WTC11 (cell line): ENCODE measurements at regions not wholly inside any gene's neighbourhood (a gene's known extent, or its start where the extent isn't known, plus 50 kb on each side); places are given as distances from the start of the nearest gene placed in this dataset.

Experiments used
- ATAC-seq: fragments of 200-7000 bp; cut with Tn5 transposase; 2 replicates; pipeline ENCODE4 v1.10.0; 2021; ENCODE audit warnings: mild to moderate bottlenecking, moderate library complexity
- CTCF ChIA-PET: fragments of 300-600 bp; sonication (Branson Sonifier 250); formaldehyde crosslinking; loops from one replicate; lab custom pipeline; 2021; ENCODE audit warnings: antibody characterized with exemption; lab: Charles Lee
- POLR2A ChIA-PET: fragments of 350-600 bp; sonication (Branson Sonifier 250); formaldehyde crosslinking; loops from one replicate; lab custom pipeline; 2021; ENCODE audit warnings: antibody characterized with exemption; lab: Charles Lee
- DNase-seq: peaks from one replicate; pipeline ENCODE4 v3.0.0; 2021; ENCODE audit warnings: low spot score
- H3K27ac Mint-ChIP-seq: 2 replicates; pipeline ENCODE4 v1.8.0; 2021; ENCODE audit warnings: mixed read lengths
- H3K27me3 Mint-ChIP-seq: 2 replicates; pipeline ENCODE4 v1.8.0; 2021; ENCODE audit warnings: low read depth, mild to moderate bottlenecking, moderate library complexity, mixed read lengths
- H3K36me3 Mint-ChIP-seq: 2 replicates; pipeline ENCODE4 v1.8.0; 2021; ENCODE audit warnings: mixed read lengths
- H3K4me1 Mint-ChIP-seq: 2 replicates; pipeline ENCODE4 v1.8.0; 2022; ENCODE audit warnings: mixed read lengths
- H3K4me3 Mint-ChIP-seq: 2 replicates; pipeline ENCODE4 v1.8.0; 2021; ENCODE audit warnings: mild to moderate bottlenecking, moderate library complexity, mixed read lengths
- H3K9me3 Mint-ChIP-seq: 2 replicates; pipeline ENCODE4 v1.8.0; 2021; ENCODE audit warnings: mixed read lengths
- ATF1 ChIP-seq: sonication (generic); formaldehyde crosslinking; IDR thresholded peaks from 2 replicates; pipeline ENCODE4 v1.8.1; 2023; ENCODE audit warnings: mild to moderate bottlenecking, moderate library complexity, missing genetic modification reagents
- ATF2 ChIP-seq: sonication (generic); formaldehyde crosslinking; IDR thresholded peaks from 2 replicates; pipeline ENCODE4 v1.8.1; 2022; ENCODE audit warnings: low read depth, missing genetic modification reagents, borderline replicate concordance
- CBFB ChIP-seq: sonication (generic); formaldehyde crosslinking; IDR thresholded peaks from 2 replicates; pipeline ENCODE4 v1.8.1; 2022; ENCODE audit warnings: mild to moderate bottlenecking, low read depth, missing genetic modification reagents
- CREB1 ChIP-seq: sonication (generic); formaldehyde crosslinking; IDR thresholded peaks from 2 replicates; pipeline ENCODE4 v1.8.0; 2023; ENCODE audit warnings: mild to moderate bottlenecking, missing genetic modification reagents
- CREM ChIP-seq: sonication (generic); formaldehyde crosslinking; IDR thresholded peaks from 2 replicates; pipeline ENCODE4 v1.8.1; 2022; ENCODE audit warnings: mild to moderate bottlenecking, missing genetic modification reagents, moderate library complexity
- EMX1 ChIP-seq: fragments of 250-450 bp; sonication (Bioruptor Pico); IDR thresholded peaks from 2 replicates; pipeline ENCODE4 v1.8.0; 2021; ENCODE audit warnings: mild to moderate bottlenecking
- ESRRA ChIP-seq: sonication (generic); formaldehyde crosslinking; IDR thresholded peaks from 2 replicates; pipeline ENCODE4 v1.8.1; 2022; ENCODE audit warnings: mild to moderate bottlenecking, missing genetic modification reagents, borderline replicate concordance
- ETV6 ChIP-seq: sonication (generic); formaldehyde crosslinking; IDR thresholded peaks from 2 replicates; pipeline ENCODE4 v1.8.1; 2022; ENCODE audit warnings: mild to moderate bottlenecking, missing genetic modification reagents
- FOXJ3 ChIP-seq: sonication (generic); formaldehyde crosslinking; IDR thresholded peaks from 2 replicates; pipeline ENCODE4 v1.9.0; 2021; ENCODE audit warnings: missing genetic modification reagents, mild to moderate bottlenecking, borderline replicate concordance
- FOXK1 ChIP-seq: sonication (generic); formaldehyde crosslinking; IDR thresholded peaks from 2 replicates; pipeline ENCODE4 v1.8.0; 2022; ENCODE audit warnings: mild to moderate bottlenecking, moderate library complexity, missing genetic modification reagents
- FOXP4 ChIP-seq: sonication (generic); formaldehyde crosslinking; IDR thresholded peaks from 2 replicates; pipeline ENCODE4 v1.8.0; 2022; ENCODE audit warnings: mild to moderate bottlenecking, missing genetic modification reagents
- GRHL2 ChIP-seq: fragments of 250-450 bp; sonication (Bioruptor Pico); IDR thresholded peaks from 2 replicates; pipeline ENCODE4 v1.8.0; 2022; ENCODE audit warnings: mild to moderate bottlenecking, moderate library complexity; ENCODE audit not compliant: insufficient replicate concordance, severe bottlenecking
- GTF2I ChIP-seq: fragments of 250-450 bp; sonication (Bioruptor Pico); conservative IDR thresholded peaks from 2 replicates; pipeline ENCODE4 v1.4.0; 2021; ENCODE audit warnings: mild to moderate bottlenecking
- JAZF1 ChIP-seq: fragments of 250-450 bp; sonication (Bioruptor Pico); IDR thresholded peaks from 2 replicates; pipeline ENCODE4 v1.9.0; 2021; ENCODE audit warnings: moderate library complexity, mild to moderate bottlenecking, inconsistent platforms
- NFATC4 ChIP-seq: fragments of 250-450 bp; sonication (Bioruptor Pico); IDR thresholded peaks from 2 replicates; pipeline ENCODE4 v1.9.0; 2021; ENCODE audit warnings: mild to moderate bottlenecking
- NFE2L1 ChIP-seq: sonication (generic); formaldehyde crosslinking; IDR thresholded peaks from 2 replicates; pipeline ENCODE4 v1.8.1; 2023; ENCODE audit warnings: missing genetic modification reagents
- NR3C1 ChIP-seq: sonication (generic); formaldehyde crosslinking; conservative IDR thresholded peaks from 2 replicates; pipeline ENCODE4 v1.8.1; 2023; ENCODE audit warnings: low read depth, mild to moderate bottlenecking, missing genetic modification reagents
- PREB ChIP-seq: sonication (generic); formaldehyde crosslinking; IDR thresholded peaks from 2 replicates; pipeline ENCODE4 v1.8.1; 2022; ENCODE audit warnings: mild to moderate bottlenecking, missing genetic modification reagents, moderate library complexity, borderline replicate concordance
- RELA ChIP-seq: sonication (generic); formaldehyde crosslinking; IDR thresholded peaks from 2 replicates; pipeline ENCODE4 v1.8.1; 2022; ENCODE audit warnings: missing genetic modification reagents, mild to moderate bottlenecking, borderline replicate concordance
- STAT6 ChIP-seq: sonication (generic); formaldehyde crosslinking; conservative IDR thresholded peaks from 2 replicates; pipeline ENCODE4 v1.8.1; 2023; ENCODE audit warnings: mild to moderate bottlenecking, low read depth, missing genetic modification reagents, moderate library complexity
- TCF7 ChIP-seq: sonication (generic); formaldehyde crosslinking; IDR thresholded peaks from 2 replicates; pipeline ENCODE4 v1.8.0; 2022; ENCODE audit warnings: mild to moderate bottlenecking, low read depth, missing genetic modification reagents, moderate library complexity
- TEAD4 ChIP-seq: sonication (generic); formaldehyde crosslinking; IDR thresholded peaks from 2 replicates; pipeline ENCODE4 v1.8.0; 2022; ENCODE audit warnings: mild to moderate bottlenecking, missing genetic modification reagents
- TP53 ChIP-seq: sonication (generic); formaldehyde crosslinking; IDR thresholded peaks from 2 replicates; pipeline ENCODE4 v1.8.1; 2023; ENCODE audit warnings: mild to moderate bottlenecking, missing genetic modification reagents
- ZNF219 ChIP-seq: sonication (generic); formaldehyde crosslinking; IDR thresholded peaks from 2 replicates; pipeline ENCODE4 v1.8.0; 2023; ENCODE audit warnings: missing genetic modification reagents, mild to moderate bottlenecking, borderline replicate concordance
- ZNF317 ChIP-seq: sonication (generic); formaldehyde crosslinking; IDR thresholded peaks from 2 replicates; pipeline ENCODE4 v1.8.1; 2023; ENCODE audit warnings: low read depth, mild to moderate bottlenecking, moderate library complexity, missing genetic modification reagents, borderline replicate concordance
- ZNF416 ChIP-seq: fragments of 250-450 bp; sonication (Bioruptor Pico); IDR thresholded peaks from 2 replicates; pipeline ENCODE4 v1.9.0; 2021; ENCODE audit warnings: mild to moderate bottlenecking, inconsistent platforms
- TF ChIP-seq, protein P1 (sequence below): sonication (generic); formaldehyde crosslinking; IDR thresholded peaks from 2 replicates; pipeline ENCODE4 v1.8.0; 2023; ENCODE audit warnings: missing genetic modification reagents
- TF ChIP-seq, protein P2 (sequence below): sonication (generic); formaldehyde crosslinking; IDR thresholded peaks from 2 replicates; pipeline ENCODE4 v1.8.1; 2023; ENCODE audit warnings: mild to moderate bottlenecking, missing genetic modification reagents, moderate library complexity
- TF ChIP-seq, protein P3 (sequence below): sonication (generic); formaldehyde crosslinking; IDR thresholded peaks from 2 replicates; pipeline ENCODE4 v1.8.0; 2022; ENCODE audit warnings: mild to moderate bottlenecking, missing genetic modification reagents

- 0 out of 2 replicates have a peak, but pooled peaks cover 3% of the 10 kb centered on the region for H3K36me3 Mint-ChIP-seq
- CTCF ChIA-PET = interaction anchor here (0.6 kb wide), 1 partner anchor 1146 kb away, joined by 3 read pairs; no protein-coding TSS in a partner anchor
- no peak for TF ChIP-seq ATF2 (CRISPR knock-in tag)
- no peak for TF ChIP-seq ZNF416 (CRISPR knock-in tag)
- TF ChIP-seq GTF2I (CRISPR knock-in tag) = no peak
- TF ChIP-seq CREM = no peak
- no peak for TF ChIP-seq NFE2L1 (CRISPR knock-in tag)
- no peak for TF ChIP-seq ZNF219 (CRISPR knock-in tag)
- TF ChIP-seq ETV6 (CRISPR knock-in tag) = no peak
- TF ChIP-seq TEAD4 (CRISPR knock-in tag) = no peak
- TF ChIP-seq, protein P1, sequence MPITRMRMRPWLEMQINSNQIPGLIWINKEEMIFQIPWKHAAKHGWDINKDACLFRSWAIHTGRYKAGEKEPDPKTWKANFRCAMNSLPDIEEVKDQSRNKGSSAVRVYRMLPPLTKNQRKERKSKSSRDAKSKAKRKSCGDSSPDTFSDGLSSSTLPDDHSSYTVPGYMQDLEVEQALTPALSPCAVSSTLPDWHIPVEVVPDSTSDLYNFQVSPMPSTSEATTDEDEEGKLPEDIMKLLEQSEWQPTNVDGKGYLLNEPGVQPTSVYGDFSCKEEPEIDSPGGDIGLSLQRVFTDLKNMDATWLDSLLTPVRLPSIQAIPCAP (CRISPR knock-in tag) = no peak
- TF ChIP-seq NFATC4 = no peak
- TF ChIP-seq JAZF1 = no peak
- TF ChIP-seq RELA (CRISPR knock-in tag) = no peak
- no peak for TF ChIP-seq ESRRA (CRISPR knock-in tag)
- no peak for TF ChIP-seq PREB (CRISPR knock-in tag)
- no peak for TF ChIP-seq ATF1 (CRISPR knock-in tag)
- no peak for TF ChIP-seq NR3C1 (CRISPR knock-in tag)
- TF ChIP-seq TP53 (CRISPR knock-in tag) = no peak
- no peak for TF ChIP-seq CBFB (CRISPR knock-in tag)
Observed at GRCh38 chr12:73158341-73158740, 886.2 kb downstream of the TRHDE start.

DNA sequence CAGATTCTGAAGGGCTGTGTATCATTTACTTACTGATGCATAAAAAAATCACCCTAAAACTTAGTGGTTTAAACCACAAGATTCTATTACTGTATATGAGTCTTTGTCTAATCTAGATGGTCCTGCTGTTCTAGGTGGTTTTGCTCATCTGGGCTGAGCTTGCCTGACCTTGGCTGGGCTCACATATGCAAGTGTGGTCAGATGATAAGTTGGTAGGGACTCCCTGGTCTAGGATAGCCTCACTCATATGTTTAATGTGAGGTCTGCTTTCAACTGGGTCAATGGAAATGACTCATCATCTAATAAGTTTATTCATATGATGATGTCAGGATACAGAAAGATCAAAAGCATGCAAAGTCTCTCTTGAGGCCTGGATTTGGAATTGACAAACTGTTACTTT lies 887.8 kb downstream of the TRHDE start:
- Mint-ChIP-seq H3K4me1 (peaks cover 53% of the 10 kb centered on the region), H3K4me3 (no peak overlapping the region), H3K27me3 (no peaks in the 10 kb centered on the region), H3K36me3 (no peaks in the 10 kb centered on the region), H3K9me3 (no peaks in the 10 kb centered on the region), H3K27ac (no peak overlapping the region)
- POLR2A ChIA-PET = no interaction called here
- CTCF ChIA-PET = no interaction called here
- no peak for ATAC-seq
- no peak for DNase-seq
- TF ChIP-seq CREB1 (CRISPR knock-in tag) (no peak), GRHL2 (CRISPR knock-in tag) (no peak), RELA (CRISPR knock-in tag) (no peak), FOXK1 (no peak), TP53 (CRISPR knock-in tag) (no peak), FOXP4 (CRISPR knock-in tag) (no peak), FOXJ3 (CRISPR knock-in tag) (no peak), ZNF317 (CRISPR knock-in tag) (no peak), TCF7 (CRISPR knock-in tag) (no peak), NFE2L1 (CRISPR knock-in tag) (no peak), EMX1 (no peak), STAT6 (CRISPR knock-in tag) (no peak)
- TF ChIP-seq, protein P2, sequence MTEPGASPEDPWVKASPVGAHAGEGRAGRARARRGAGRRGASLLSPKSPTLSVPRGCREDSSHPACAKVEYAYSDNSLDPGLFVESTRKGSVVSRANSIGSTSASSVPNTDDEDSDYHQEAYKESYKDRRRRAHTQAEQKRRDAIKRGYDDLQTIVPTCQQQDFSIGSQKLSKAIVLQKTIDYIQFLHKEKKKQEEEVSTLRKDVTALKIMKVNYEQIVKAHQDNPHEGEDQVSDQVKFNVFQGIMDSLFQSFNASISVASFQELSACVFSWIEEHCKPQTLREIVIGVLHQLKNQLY = no peak
- TF ChIP-seq, protein P3, sequence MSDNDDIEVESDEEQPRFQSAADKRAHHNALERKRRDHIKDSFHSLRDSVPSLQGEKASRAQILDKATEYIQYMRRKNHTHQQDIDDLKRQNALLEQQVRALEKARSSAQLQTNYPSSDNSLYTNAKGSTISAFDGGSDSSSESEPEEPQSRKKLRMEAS = no peak

More at GRCh38 chr12:73158341-73158740, 886.2 kb downstream of the TRHDE start:
- DNase-seq = no peak
- Mint-ChIP-seq H3K4me1 (peaks cover 41% of the 10 kb centered on the region), H3K27ac (no peak overlapping the region), H3K4me3 (no peak overlapping the region), H3K9me3 (peaks cover 3% of the 10 kb centered on the region; the same call in 1 of the 2 replicates), H3K27me3 (no peaks in the 10 kb centered on the region)
- POLR2A ChIA-PET = no interaction called here
- no peak for ATAC-seq
